HG03108 (cell line): ENCODE measurements at regions not wholly inside any gene's neighbourhood (a gene's known extent, or its start where the extent isn't known, plus 50 kb on each side); places are given as distances from the start of the nearest gene placed in this dataset.

Experiments used
- ATAC-seq: cut with Tn5 transposase; IDR thresholded peaks from one replicate; pipeline ENCODE4 v1.9.1; 2021; ENCODE audit warnings: moderate library complexity; ENCODE audit not compliant: unreplicated experiment

GRCh38 chr18:60965856-60966255, 367.4 kb upstream of the CDH20 start:
- ATAC-seq: no peak

GRCh38 chr18:60966876-60967275, 366.4 kb upstream of the CDH20 start:
- no peak for ATAC-seq

- ATAC-seq: no peak
Observed at GRCh38 chr18:60975420-60975819, 357.8 kb upstream of the CDH20 start.

- ATAC-seq: no peak
Observed at GRCh38 chr18:60976976-60977375, 356.3 kb upstream of the CDH20 start.

- ATAC-seq: no peak
Observed at GRCh38 chr18:60978338-60978737, 354.9 kb upstream of the CDH20 start.

GRCh38 chr18:60980422-60981005, 352.7 kb upstream of the CDH20 start:
- ATAC-seq: no peak

- ATAC-seq: no peak
Observed at GRCh38 chr18:60981682-60982328, 351.4 kb upstream of the CDH20 start.

GRCh38 chr18:60982329-60982695, 350.9 kb upstream of the CDH20 start:
- no peak for ATAC-seq

GRCh38 chr18:60982928-60983327, 350.3 kb upstream of the CDH20 start:
- ATAC-seq: no peak

- no peak for ATAC-seq
Observed at GRCh38 chr18:60984510-60984909, 348.7 kb upstream of the CDH20 start.

- ATAC-seq: no peak
Observed at GRCh38 chr18:60987963-60988362, 345.3 kb upstream of the CDH20 start.

GRCh38 chr18:60996326-60996725, 336.9 kb upstream of the CDH20 start:
- ATAC-seq: no peak

- no peak for ATAC-seq
Observed at GRCh38 chr18:60996822-60997221, 336.4 kb upstream of the CDH20 start.

- ATAC-seq: no peak
Observed at GRCh38 chr18:61001138-61001537, 332.1 kb upstream of the CDH20 start.

- no peak for ATAC-seq
Observed at GRCh38 chr18:61006687-61007224, 326.5 kb upstream of the CDH20 start.

- no peak for ATAC-seq
Observed at GRCh38 chr18:61019338-61020301, 313.6 kb upstream of the CDH20 start.

- no peak for ATAC-seq
Observed at GRCh38 chr18:61025596-61025995, 307.6 kb upstream of the CDH20 start.

- no peak for ATAC-seq
Observed at GRCh38 chr18:61031626-61032025, 301.6 kb upstream of the CDH20 start.

- no peak for ATAC-seq
Observed at GRCh38 chr18:61034580-61034979, 298.6 kb upstream of the CDH20 start.

- no peak for ATAC-seq
Observed at GRCh38 chr18:61039251-61039650, 294.0 kb upstream of the CDH20 start.

GRCh38 chr18:61047794-61048193, 285.4 kb upstream of the CDH20 start:
- ATAC-seq: no peak

GRCh38 chr18:61057443-61057842, 275.8 kb upstream of the CDH20 start:
- ATAC-seq: no peak
